Keratinocyte (primary cell): ENCODE measurements at regions not wholly inside any gene's neighbourhood (a gene's known extent, or its start where the extent isn't known, plus 50 kb on each side); places are given as distances from the start of the nearest gene placed in this dataset.

ENCODE experiments used
- DNase-seq: peaks from one replicate; pipeline ENCODE4 v3.0.0-alpha.2; 2011; ENCODE audit warnings: low read depth, missing footprints, low spot score
- FAIRE-seq: peaks from 2 replicates; lab custom pipeline; 2011; peaks lifted over from hg19 to GRCh38; lab: Jason Lieb, UNC
- H2AFZ ChIP-seq: 2 replicates; pipeline ENCODE4 v1.6.0; 2012; ENCODE audit warnings: low read length, control low read depth, inconsistent platforms; ENCODE audit not compliant: control insufficient read depth
- H3K27ac ChIP-seq: 2 replicates; pipeline ENCODE4 v1.5.1; 2011; ENCODE audit warnings: low read length; ENCODE audit not compliant: control insufficient read depth, insufficient read depth
- H3K27me3 ChIP-seq: 3 replicates; pipeline ENCODE4 v1.6.0; 2011; ENCODE audit warnings: low read length; ENCODE audit not compliant: control insufficient read depth, insufficient read depth; ENCODE audit errors: extremely low read depth
- H3K36me3 ChIP-seq, 2 experiments: 2 replicates in 1 of 2; 3 replicates in 1 of 2; pipeline ENCODE4 v1.5.1; 2011; ENCODE audit warnings: low read length in 2 of 2, mild to moderate bottlenecking in 1 of 2; ENCODE audit not compliant: control insufficient read depth in 2 of 2, insufficient read depth in 2 of 2; ENCODE audit errors: extremely low read depth in 1 of 2
- H3K4me1 ChIP-seq: 3 replicates; pipeline ENCODE4 v1.5.1; 2011; ENCODE audit warnings: low read length; ENCODE audit not compliant: control insufficient read depth, insufficient read depth; ENCODE audit errors: extremely low read depth
- H3K4me2 ChIP-seq: 3 replicates; pipeline ENCODE4 v1.6.0; 2011; ENCODE audit warnings: low read depth, low read length; ENCODE audit not compliant: control insufficient read depth, insufficient read depth; ENCODE audit errors: extremely low read depth
- H3K4me3 ChIP-seq, 3 experiments: fragments of 200-600 bp in 1 of 3; sonication (generic) in 1 of 3; 2 replicates in 2 of 3; 3 replicates in 1 of 3; pipeline ENCODE4 v1.5.1; 2011 to 2016; ENCODE audit warnings: low read length in 3 of 3, mild to moderate bottlenecking in 3 of 3, control low read depth in 2 of 3, inconsistent platforms in 1 of 3, low read depth in 1 of 3, mixed read lengths in 1 of 3, mixed run types in 1 of 3, moderate library complexity in 1 of 3; ENCODE audit not compliant: control insufficient read depth in 2 of 3, insufficient read depth in 2 of 3; ENCODE audit errors: extremely low read depth in 1 of 3
- H3K79me2 ChIP-seq: 2 replicates; pipeline ENCODE4 v1.6.0; 2012; ENCODE audit warnings: low read length; ENCODE audit not compliant: control insufficient read depth, insufficient read depth
- H3K9ac ChIP-seq: 3 replicates; pipeline ENCODE4 v1.6.0; 2011; ENCODE audit warnings: low read length; ENCODE audit not compliant: control insufficient read depth, insufficient read depth; ENCODE audit errors: extremely low read depth
- H3K9me1 ChIP-seq: 3 replicates; pipeline ENCODE4 v1.6.0; 2011; ENCODE audit warnings: low read length; ENCODE audit not compliant: control insufficient read depth, insufficient read depth; ENCODE audit errors: extremely low read depth
- H3K9me3 ChIP-seq: 2 replicates; pipeline ENCODE4 v1.5.1; 2012; ENCODE audit warnings: low read depth, low read length; ENCODE audit not compliant: control insufficient read depth
- H4K20me1 ChIP-seq: 3 replicates; pipeline ENCODE4 v1.6.0; 2011; ENCODE audit warnings: low read length; ENCODE audit not compliant: control insufficient read depth, insufficient read depth; ENCODE audit errors: extremely low read depth
- EZH2 ChIP-seq: IDR thresholded peaks from one replicate; pipeline ENCODE4 v1.6.1; 2012; ENCODE audit warnings: inconsistent platforms, mild to moderate bottlenecking, low read length, moderate library complexity
- dilution Hi-C: fragments of 300-500 bp; cut with MboI; formaldehyde crosslinking; loops from one replicate; pipeline ENCODE4 v1.7.0; 2020; ENCODE audit warnings: low sequenced_read_pairs; ENCODE audit not compliant: extremely low pct_ligation_motif_present
- TF ChIP-seq, protein P1 (sequence below), 3 experiments: IDR thresholded peaks in 1 of 3; conservative IDR thresholded peaks in 1 of 3; optimal IDR thresholded peaks in 1 of 3; 2 replicates in 2 of 3; 3 replicates in 1 of 3; pipeline versions ENCODE3 to v1.5.1; 2011; ENCODE audit warnings: low read length in 3 of 3, mild to moderate bottlenecking in 3 of 3, moderate library complexity in 2 of 3, control low read depth in 1 of 3, inconsistent platforms in 1 of 3; ENCODE audit not compliant: insufficient read depth in 2 of 3; ENCODE audit errors: extremely low read depth in 1 of 3

DNA sequence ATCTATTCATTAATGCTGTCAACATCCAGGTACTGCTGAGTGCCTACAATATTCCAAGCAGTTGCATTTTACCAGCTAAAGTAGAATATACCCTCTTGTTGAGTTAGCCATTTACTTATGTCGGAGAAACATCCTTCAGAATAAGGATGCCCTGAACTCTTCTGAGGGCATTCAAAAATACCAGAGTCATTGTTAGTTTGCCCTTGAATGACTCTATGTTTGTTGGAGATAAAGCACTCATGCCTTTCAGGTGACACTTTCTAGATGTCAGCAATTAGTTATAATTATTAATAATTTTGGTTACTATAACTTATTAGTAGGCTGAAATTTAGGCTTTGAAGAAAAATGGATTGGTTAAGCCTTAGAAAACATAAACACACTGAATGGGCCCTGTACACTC is 286.2 kb upstream of the STXBP5 start:
- no peaks in the 10 kb centered on the region for H3K9me1 ChIP-seq
- DNase-seq (no peak), FAIRE-seq (no peak)
- no peak overlapping the region for H3K4me3 ChIP-seq
- H3K79me2 ChIP-seq: no peaks in the 10 kb centered on the region
- H4K20me1 ChIP-seq: no peaks in the 10 kb centered on the region
- no peak overlapping the region for H3K4me2 ChIP-seq
- no peaks in the 10 kb centered on the region for H3K27me3 ChIP-seq
- no peaks in the 10 kb centered on the region for H3K36me3 ChIP-seq
- H3K27ac ChIP-seq: no peak overlapping the region
- dilution Hi-C loops: no loop called here
- no peak overlapping the region for H2AFZ ChIP-seq
- no peaks in the 10 kb centered on the region for H3K9me3 ChIP-seq
- TF ChIP-seq, protein P1, sequence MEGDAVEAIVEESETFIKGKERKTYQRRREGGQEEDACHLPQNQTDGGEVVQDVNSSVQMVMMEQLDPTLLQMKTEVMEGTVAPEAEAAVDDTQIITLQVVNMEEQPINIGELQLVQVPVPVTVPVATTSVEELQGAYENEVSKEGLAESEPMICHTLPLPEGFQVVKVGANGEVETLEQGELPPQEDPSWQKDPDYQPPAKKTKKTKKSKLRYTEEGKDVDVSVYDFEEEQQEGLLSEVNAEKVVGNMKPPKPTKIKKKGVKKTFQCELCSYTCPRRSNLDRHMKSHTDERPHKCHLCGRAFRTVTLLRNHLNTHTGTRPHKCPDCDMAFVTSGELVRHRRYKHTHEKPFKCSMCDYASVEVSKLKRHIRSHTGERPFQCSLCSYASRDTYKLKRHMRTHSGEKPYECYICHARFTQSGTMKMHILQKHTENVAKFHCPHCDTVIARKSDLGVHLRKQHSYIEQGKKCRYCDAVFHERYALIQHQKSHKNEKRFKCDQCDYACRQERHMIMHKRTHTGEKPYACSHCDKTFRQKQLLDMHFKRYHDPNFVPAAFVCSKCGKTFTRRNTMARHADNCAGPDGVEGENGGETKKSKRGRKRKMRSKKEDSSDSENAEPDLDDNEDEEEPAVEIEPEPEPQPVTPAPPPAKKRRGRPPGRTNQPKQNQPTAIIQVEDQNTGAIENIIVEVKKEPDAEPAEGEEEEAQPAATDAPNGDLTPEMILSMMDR (optimal IDR thresholded peaks at IDR 0.05 in 1 of 3, IDR thresholded peaks at IDR 0.05 in 1 of 3, conservative IDR thresholded peaks at IDR 0.05 in 1 of 3; ENCODE audit: extremely low read depth in 1 of 3, insufficient read depth in 2 of 3, low read length in 3 of 3): no peak
- TF ChIP-seq EZH2: no peak
- peaks cover 38% of the 10 kb centered on the region for H3K4me1 ChIP-seq
- H3K9ac ChIP-seq: no peak overlapping the region

DNA sequence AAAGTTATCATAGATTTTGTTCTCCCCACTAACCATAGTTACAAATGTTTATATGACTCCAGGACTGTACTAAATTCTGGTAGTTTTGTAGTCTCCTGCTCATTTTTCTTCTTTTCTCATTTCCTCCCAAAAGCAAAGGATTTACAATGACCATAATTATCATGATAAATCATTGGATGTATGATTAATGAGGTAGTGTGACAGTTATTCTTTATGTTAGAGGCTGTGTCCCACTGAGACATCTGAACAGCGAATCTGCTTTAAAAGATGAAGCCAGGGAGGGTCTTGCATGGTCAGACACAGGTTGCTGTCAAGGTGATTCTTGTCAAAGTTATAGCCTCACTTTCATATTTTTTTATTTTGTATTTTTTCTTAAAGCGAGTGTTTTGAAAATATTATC is 285.2 kb upstream of the STXBP5 start:
- FAIRE-seq (no peak), DNase-seq (no peak)
- H3K4me1 ChIP-seq: peaks cover 28% of the 10 kb centered on the region
- no peaks in the 10 kb centered on the region for H3K9me3 ChIP-seq
- no peaks in the 10 kb centered on the region for H3K36me3 ChIP-seq
- no peak for TF ChIP-seq EZH2
- TF ChIP-seq, protein P1 (optimal IDR thresholded peaks at IDR 0.05 in 1 of 3, IDR thresholded peaks at IDR 0.05 in 1 of 3, conservative IDR thresholded peaks at IDR 0.05 in 1 of 3; ENCODE audit: extremely low read depth in 1 of 3, insufficient read depth in 2 of 3, low read length in 3 of 3): no peak
- H3K27ac ChIP-seq: no peak overlapping the region
- H3K9ac ChIP-seq: no peak overlapping the region
- no peaks in the 10 kb centered on the region for H3K79me2 ChIP-seq
- dilution Hi-C loops: no loop called here
- H3K4me2 ChIP-seq: no peak overlapping the region
- H3K4me3 ChIP-seq: no peak overlapping the region
- H3K9me1 ChIP-seq: no peaks in the 10 kb centered on the region
- no peaks in the 10 kb centered on the region for H3K27me3 ChIP-seq
- no peaks in the 10 kb centered on the region for H4K20me1 ChIP-seq
- H2AFZ ChIP-seq: no peak overlapping the region
